SK-N-SH treated with all-trans-retinoic acid at 6 μM for 48 hours (cell line): ENCODE measurements at regions not wholly inside any gene's neighbourhood (a gene's known extent, or its start where the extent isn't known, plus 50 kb on each side); places are given as distances from the start of the nearest gene placed in this dataset.

Experiments
- ATAC-seq: fragments of 200-7000 bp; cut with Tn5 transposase; 3 replicates; pipeline ENCODE4 v1.9.1; 2020; ENCODE audit warnings: mild to moderate bottlenecking, moderate library complexity
- ARNTL ChIP-seq: fragments of 450-650 bp; formaldehyde crosslinking; IDR thresholded peaks from 2 replicates; pipeline ENCODE4 v1.5.0; 2020; ENCODE audit warnings: low read depth, mild to moderate bottlenecking, moderate library complexity, borderline replicate concordance
- BACH2 ChIP-seq: fragments of 250-450 bp; sonication (Bioruptor Pico); IDR thresholded peaks from 2 replicates; pipeline ENCODE4 v1.9.0; 2021; ENCODE audit warnings: mild to moderate bottlenecking, borderline replicate concordance
- CSDC2 ChIP-seq: fragments of 250-450 bp; sonication (Bioruptor Pico); IDR thresholded peaks from 2 replicates; pipeline ENCODE4 v1.5.0; 2020; ENCODE audit warnings: mild to moderate bottlenecking, moderate library complexity
- ESRRG ChIP-seq: fragments of 250-450 bp; sonication (Bioruptor Pico); IDR thresholded peaks from 2 replicates; pipeline ENCODE4 v1.6.1; 2021; ENCODE audit warnings: mild to moderate bottlenecking
- GLIS3 ChIP-seq: fragments of 250-450 bp; sonication (Bioruptor Pico); IDR thresholded peaks from 2 replicates; pipeline ENCODE4 v1.5.0; 2020; ENCODE audit warnings: mild to moderate bottlenecking, moderate library complexity
- ISL1 ChIP-seq: fragments of 250-450 bp; sonication (Bioruptor Pico); IDR thresholded peaks from 2 replicates; pipeline ENCODE4 v2.1.2; 2022; ENCODE audit warnings: mild to moderate bottlenecking, moderate library complexity
- OSR1 ChIP-seq: fragments of 250-450 bp; sonication (Bioruptor Pico); IDR thresholded peaks from 2 replicates; pipeline ENCODE4 v1.8.0; 2022; ENCODE audit warnings: moderate library complexity, mild to moderate bottlenecking, inconsistent platforms
- POU6F1 ChIP-seq: fragments of 250-450 bp; sonication (Bioruptor Pico); IDR thresholded peaks from 2 replicates; pipeline ENCODE4 v1.8.0; 2021; ENCODE audit warnings: low read depth, mild to moderate bottlenecking, moderate library complexity, borderline replicate concordance
- PPARA ChIP-seq: fragments of 250-450 bp; sonication (Bioruptor Pico); IDR thresholded peaks from 2 replicates; pipeline ENCODE4 v1.5.0; 2020; ENCODE audit warnings: mild to moderate bottlenecking, borderline replicate concordance
- RARB ChIP-seq: fragments of 250-450 bp; sonication (Bioruptor Pico); IDR thresholded peaks from 2 replicates; pipeline ENCODE4 v1.8.0; 2021; ENCODE audit warnings: mild to moderate bottlenecking, moderate library complexity
- SNAI2 ChIP-seq: fragments of 250-450 bp; sonication (Bioruptor Pico); IDR thresholded peaks from 2 replicates; pipeline ENCODE4 v1.5.0; 2020; ENCODE audit warnings: mild to moderate bottlenecking, moderate library complexity
- TCF4 ChIP-seq: fragments of 250-450 bp; sonication (Bioruptor Pico); IDR thresholded peaks from 2 replicates; pipeline ENCODE4 v1.8.0; 2021; ENCODE audit warnings: mild to moderate bottlenecking, moderate library complexity, borderline replicate concordance
- TOX ChIP-seq: fragments of 250-450 bp; sonication (Bioruptor Pico); IDR thresholded peaks from 2 replicates; pipeline ENCODE4 v1.8.0; 2021; ENCODE audit warnings: mild to moderate bottlenecking, moderate library complexity, borderline replicate concordance
- ZC3H10 ChIP-seq: fragments of 250-450 bp; sonication (Bioruptor Pico); IDR thresholded peaks from 2 replicates; pipeline ENCODE4 v1.5.1; 2021; ENCODE audit warnings: mild to moderate bottlenecking, moderate library complexity
- ZFP3 ChIP-seq: fragments of 250-450 bp; sonication (Bioruptor Pico); IDR thresholded peaks from 2 replicates; pipeline ENCODE4 v1.5.0; 2020; ENCODE audit warnings: mild to moderate bottlenecking, moderate library complexity
- ZFP30 ChIP-seq: fragments of 450-650 bp; formaldehyde crosslinking; IDR thresholded peaks from 2 replicates; pipeline ENCODE4 v1.5.0; 2022; ENCODE audit warnings: mild to moderate bottlenecking, moderate library complexity
- ZNF565 ChIP-seq: fragments of 450-650 bp; formaldehyde crosslinking; conservative IDR thresholded peaks from 2 replicates; pipeline ENCODE4 v1.5.0; 2020; ENCODE audit warnings: low read depth, mild to moderate bottlenecking, moderate library complexity
- ZNF8 ChIP-seq: fragments of 450-650 bp; formaldehyde crosslinking; IDR thresholded peaks from 2 replicates; pipeline ENCODE4 v1.5.0; 2020; ENCODE audit warnings: mild to moderate bottlenecking, moderate library complexity
- TF ChIP-seq, protein P1 (sequence below): fragments of 250-450 bp; sonication (Bioruptor Pico); IDR thresholded peaks from 2 replicates; pipeline ENCODE4 v1.5.0; 2020; ENCODE audit warnings: mild to moderate bottlenecking, moderate library complexity
- TF ChIP-seq, protein P2 (sequence below): fragments of 250-450 bp; sonication (Bioruptor Pico); IDR thresholded peaks from 2 replicates; pipeline ENCODE4 v1.8.0; 2020; ENCODE audit warnings: mild to moderate bottlenecking, moderate library complexity, borderline replicate concordance
- TF ChIP-seq, protein P3 (sequence below): fragments of 250-450 bp; sonication (Bioruptor Pico); IDR thresholded peaks from 2 replicates; pipeline ENCODE4 v1.5.1; 2021; ENCODE audit warnings: mild to moderate bottlenecking, moderate library complexity
- TF ChIP-seq, protein P4 (sequence below): fragments of 250-450 bp; sonication (Bioruptor Pico); IDR thresholded peaks from 2 replicates; pipeline ENCODE4 v1.5.1; 2020; ENCODE audit warnings: low read depth, mild to moderate bottlenecking, moderate library complexity

GRCh38 chr5:117266280-117266679 is 691.7 kb upstream of the SEMA6A start:
- no peak for ATAC-seq
- TF ChIP-seq, protein P1, sequence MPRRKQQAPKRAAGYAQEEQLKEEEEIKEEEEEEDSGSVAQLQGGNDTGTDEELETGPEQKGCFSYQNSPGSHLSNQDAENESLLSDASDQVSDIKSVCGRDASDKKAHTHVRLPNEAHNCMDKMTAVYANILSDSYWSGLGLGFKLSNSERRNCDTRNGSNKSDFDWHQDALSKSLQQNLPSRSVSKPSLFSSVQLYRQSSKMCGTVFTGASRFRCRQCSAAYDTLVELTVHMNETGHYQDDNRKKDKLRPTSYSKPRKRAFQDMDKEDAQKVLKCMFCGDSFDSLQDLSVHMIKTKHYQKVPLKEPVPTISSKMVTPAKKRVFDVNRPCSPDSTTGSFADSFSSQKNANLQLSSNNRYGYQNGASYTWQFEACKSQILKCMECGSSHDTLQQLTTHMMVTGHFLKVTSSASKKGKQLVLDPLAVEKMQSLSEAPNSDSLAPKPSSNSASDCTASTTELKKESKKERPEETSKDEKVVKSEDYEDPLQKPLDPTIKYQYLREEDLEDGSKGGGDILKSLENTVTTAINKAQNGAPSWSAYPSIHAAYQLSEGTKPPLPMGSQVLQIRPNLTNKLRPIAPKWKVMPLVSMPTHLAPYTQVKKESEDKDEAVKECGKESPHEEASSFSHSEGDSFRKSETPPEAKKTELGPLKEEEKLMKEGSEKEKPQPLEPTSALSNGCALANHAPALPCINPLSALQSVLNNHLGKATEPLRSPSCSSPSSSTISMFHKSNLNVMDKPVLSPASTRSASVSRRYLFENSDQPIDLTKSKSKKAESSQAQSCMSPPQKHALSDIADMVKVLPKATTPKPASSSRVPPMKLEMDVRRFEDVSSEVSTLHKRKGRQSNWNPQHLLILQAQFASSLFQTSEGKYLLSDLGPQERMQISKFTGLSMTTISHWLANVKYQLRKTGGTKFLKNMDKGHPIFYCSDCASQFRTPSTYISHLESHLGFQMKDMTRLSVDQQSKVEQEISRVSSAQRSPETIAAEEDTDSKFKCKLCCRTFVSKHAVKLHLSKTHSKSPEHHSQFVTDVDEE (CRISPR knock-in tag): no peak
- TF ChIP-seq SNAI2 (CRISPR knock-in tag) (no peak), ZC3H10 (CRISPR knock-in tag) (no peak), ZFP30 (no peak), ZFP3 (CRISPR knock-in tag) (no peak), BACH2 (CRISPR knock-in tag) (no peak), ZNF565 (CRISPR knock-in tag) (no peak), PPARA (CRISPR knock-in tag) (no peak), TOX (no peak), TCF4 (no peak), ISL1 (CRISPR knock-in tag) (no peak), RARB (CRISPR knock-in tag) (no peak), ESRRG (no peak), ZNF8 (CRISPR knock-in tag) (no peak), OSR1 (CRISPR knock-in tag) (no peak), GLIS3 (CRISPR knock-in tag) (no peak), POU6F1 (CRISPR knock-in tag) (no peak)
- TF ChIP-seq, protein P2, sequence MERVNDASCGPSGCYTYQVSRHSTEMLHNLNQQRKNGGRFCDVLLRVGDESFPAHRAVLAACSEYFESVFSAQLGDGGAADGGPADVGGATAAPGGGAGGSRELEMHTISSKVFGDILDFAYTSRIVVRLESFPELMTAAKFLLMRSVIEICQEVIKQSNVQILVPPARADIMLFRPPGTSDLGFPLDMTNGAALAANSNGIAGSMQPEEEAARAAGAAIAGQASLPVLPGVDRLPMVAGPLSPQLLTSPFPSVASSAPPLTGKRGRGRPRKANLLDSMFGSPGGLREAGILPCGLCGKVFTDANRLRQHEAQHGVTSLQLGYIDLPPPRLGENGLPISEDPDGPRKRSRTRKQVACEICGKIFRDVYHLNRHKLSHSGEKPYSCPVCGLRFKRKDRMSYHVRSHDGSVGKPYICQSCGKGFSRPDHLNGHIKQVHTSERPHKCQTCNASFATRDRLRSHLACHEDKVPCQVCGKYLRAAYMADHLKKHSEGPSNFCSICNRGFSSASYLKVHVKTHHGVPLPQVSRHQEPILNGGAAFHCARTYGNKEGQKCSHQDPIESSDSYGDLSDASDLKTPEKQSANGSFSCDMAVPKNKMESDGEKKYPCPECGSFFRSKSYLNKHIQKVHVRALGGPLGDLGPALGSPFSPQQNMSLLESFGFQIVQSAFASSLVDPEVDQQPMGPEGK (CRISPR knock-in tag): no peak
- TF ChIP-seq, protein P3, sequence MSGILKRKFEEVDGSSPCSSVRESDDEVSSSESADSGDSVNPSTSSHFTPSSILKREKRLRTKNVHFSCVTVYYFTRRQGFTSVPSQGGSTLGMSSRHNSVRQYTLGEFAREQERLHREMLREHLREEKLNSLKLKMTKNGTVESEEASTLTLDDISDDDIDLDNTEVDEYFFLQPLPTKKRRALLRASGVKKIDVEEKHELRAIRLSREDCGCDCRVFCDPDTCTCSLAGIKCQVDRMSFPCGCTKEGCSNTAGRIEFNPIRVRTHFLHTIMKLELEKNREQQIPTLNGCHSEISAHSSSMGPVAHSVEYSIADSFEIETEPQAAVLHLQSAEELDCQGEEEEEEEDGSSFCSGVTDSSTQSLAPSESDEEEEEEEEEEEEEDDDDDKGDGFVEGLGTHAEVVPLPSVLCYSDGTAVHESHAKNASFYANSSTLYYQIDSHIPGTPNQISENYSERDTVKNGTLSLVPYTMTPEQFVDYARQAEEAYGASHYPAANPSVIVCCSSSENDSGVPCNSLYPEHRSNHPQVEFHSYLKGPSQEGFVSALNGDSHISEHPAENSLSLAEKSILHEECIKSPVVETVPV (CRISPR knock-in tag): no peak

DNA sequence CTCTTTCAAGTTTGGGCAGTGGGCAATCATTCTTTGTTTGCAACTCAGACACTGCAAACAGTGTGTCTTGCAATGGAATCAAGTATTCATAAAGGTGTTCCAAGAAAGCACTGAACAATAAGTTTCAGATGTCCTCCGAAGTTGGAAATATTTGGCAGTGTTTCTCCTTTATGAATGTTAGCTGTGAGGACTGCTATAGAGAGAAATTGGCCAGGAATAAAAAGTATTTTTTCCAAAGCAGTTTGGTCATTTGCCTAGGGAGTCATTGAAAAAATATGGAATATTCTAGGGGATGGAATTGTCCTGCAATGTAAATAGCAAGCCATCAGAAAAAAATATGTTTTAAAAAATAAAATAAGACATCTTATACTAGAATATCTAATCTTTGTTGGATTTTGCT is 688.6 kb upstream of the SEMA6A start:
- ATAC-seq: no peak

More for the DNA sequence above, 688.6 kb upstream of the SEMA6A start:
- no peak for TF ChIP-seq ISL1 (CRISPR knock-in tag)
- no peak for TF ChIP-seq ZC3H10 (CRISPR knock-in tag)
- no peak for TF ChIP-seq BACH2 (CRISPR knock-in tag)
- no peak for TF ChIP-seq ZNF565 (CRISPR knock-in tag)
- TF ChIP-seq ARNTL (CRISPR knock-in tag): no peak
- no peak for TF ChIP-seq OSR1 (CRISPR knock-in tag)
- no peak for TF ChIP-seq SNAI2 (CRISPR knock-in tag)
- no peak for TF ChIP-seq RARB (CRISPR knock-in tag)
- no peak for TF ChIP-seq ESRRG
- TF ChIP-seq, protein P4, sequence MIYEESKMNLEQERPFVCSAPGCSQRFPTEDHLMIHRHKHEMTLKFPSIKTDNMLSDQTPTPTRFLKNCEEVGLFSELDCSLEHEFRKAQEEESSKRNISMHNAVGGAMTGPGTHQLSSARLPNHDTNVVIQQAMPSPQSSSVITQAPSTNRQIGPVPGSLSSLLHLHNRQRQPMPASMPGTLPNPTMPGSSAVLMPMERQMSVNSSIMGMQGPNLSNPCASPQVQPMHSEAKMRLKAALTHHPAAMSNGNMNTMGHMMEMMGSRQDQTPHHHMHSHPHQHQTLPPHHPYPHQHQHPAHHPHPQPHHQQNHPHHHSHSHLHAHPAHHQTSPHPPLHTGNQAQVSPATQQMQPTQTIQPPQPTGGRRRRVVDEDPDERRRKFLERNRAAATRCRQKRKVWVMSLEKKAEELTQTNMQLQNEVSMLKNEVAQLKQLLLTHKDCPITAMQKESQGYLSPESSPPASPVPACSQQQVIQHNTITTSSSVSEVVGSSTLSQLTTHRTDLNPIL (CRISPR knock-in tag): no peak
- TF ChIP-seq CSDC2: no peak
- TF ChIP-seq, protein P3 (CRISPR knock-in tag): no peak
- no peak for TF ChIP-seq PPARA (CRISPR knock-in tag)
